Activated naive CD4-positive, alpha-beta T cell (primary cell): ENCODE measurements at regions not wholly inside any gene's neighbourhood (a gene's known extent, or its start where the extent isn't known, plus 50 kb on each side); places are given as distances from the start of the nearest gene placed in this dataset.

Experiments
- DNase-seq, 4 experiments: peaks; one replicate each; lab custom pipeline; 2025; lab: John Stamatoyannopoulos, UW

DNA sequence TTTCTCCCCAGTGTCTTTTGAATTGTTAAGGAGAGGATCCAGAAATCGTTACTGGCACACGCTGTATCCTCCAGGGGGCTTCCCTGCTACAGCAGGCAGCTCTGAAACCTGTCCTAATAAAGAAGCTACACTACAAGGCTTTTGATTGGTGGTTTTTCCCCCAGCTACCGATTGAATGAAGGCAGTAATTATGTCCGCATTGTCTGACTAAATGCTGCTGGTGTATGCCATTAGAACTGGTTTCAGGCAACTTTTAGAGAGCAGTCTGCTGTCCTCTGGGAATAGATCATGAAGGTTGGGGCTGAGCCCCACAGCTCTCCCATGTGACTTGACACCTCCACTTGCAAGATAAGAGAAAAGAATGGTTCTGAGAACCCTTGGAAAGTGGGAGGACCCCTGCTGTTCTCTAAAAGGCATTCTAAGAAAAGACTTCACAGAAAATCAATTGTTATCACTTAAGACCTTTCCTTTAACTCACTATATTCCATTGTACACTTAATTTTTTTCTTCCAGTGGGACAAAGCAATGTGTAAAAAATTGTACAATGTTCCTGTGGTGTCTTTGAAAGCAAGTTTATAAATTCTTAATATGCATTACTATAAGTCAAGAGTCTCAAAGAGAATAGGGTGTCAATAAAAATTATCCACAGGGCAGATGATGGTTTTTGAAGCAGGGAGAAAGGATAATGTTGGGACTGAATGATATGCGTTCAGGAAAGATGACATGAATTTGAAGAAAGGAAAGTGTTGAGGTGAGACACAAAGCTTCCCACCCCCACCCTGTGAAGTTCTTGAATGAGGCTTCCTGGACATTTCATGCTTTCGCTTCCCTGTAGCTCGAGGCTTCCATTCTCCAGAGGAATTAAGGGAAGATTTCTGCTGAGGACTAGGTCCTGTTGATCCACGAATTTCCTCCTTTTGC, 53.0 kb upstream of the DAZL start:
- DNase-seq = no peak

DNA sequence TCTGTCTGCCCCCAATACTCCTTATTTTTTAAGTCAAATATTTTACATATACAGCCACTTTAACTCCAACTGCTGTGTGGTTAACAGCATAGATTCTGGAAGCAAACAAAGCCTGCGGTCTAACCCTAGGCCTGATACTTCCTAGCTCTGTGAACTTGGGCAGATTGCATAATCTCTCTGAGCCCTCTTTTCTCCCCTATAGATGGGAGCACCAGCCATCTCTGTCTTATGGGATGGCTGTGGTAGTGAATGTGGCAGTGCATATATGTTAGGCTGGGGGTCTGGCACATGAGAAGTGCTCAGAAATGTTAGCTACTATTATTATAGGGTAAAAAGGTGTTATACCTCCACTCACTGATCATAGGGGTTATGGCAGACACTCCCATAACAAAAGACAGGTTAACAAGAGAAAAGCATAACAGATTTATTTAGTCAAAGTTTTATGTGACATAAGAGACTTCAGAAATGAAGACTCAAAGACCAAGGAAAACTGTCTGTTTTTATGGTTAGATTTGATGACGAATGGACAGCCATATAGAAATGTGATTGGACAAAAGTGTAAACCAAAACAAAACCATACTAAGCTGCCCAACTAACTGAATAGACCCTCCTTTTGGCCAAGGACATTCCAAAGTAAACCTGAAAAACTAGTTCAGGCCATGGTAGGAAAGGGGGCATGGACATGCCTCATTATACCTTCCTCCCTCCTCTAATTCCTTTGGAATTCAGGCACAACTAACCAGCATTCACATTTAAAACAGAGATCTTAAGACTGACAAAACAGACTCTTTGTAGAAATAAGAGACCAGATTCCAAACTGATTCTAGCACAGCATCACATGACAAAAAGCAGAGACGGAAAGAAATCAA, 53.9 kb upstream of the DAZL start:
- no peak for DNase-seq

DNA sequence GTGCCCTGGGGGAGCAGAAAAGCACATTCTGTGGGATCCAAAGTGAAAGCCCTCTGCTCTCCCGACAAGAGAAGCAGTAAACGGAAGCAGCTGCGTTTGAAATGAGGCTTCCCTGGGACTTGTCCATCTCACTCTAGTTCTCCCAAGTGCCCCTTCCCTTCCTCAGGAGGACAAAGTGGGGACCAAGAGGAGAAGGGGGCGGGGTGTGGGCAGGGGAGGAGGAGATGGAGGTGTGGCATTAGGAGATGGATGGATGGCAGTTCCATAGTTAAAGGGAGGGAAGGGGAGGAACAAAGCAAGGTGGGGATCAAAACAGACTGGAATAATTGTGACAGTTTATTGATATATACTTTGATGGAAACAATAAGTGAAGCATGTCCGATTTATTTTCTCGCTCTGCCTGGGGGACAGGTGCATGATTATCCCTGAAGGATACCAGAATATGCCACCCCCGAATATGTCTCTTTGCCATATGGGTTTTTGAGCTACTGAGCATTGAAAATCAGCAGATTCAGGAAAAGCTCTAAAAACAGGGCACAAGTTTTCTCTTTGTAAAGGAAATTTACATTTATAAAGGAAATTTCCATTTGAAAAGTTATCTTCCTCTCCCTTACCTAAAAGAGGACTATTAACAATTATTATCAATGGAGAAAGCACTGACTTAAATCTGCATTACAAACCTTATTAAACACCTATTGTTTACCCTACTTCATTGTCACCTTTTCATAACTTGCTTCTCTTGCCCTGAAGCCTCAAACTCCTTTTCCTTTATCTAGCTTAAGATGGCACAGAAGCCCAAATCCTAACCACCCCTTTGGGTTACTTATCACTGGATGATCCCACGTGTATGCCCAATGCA, 58.9 kb upstream of the DAZL start:
- no peak for DNase-seq

DNA sequence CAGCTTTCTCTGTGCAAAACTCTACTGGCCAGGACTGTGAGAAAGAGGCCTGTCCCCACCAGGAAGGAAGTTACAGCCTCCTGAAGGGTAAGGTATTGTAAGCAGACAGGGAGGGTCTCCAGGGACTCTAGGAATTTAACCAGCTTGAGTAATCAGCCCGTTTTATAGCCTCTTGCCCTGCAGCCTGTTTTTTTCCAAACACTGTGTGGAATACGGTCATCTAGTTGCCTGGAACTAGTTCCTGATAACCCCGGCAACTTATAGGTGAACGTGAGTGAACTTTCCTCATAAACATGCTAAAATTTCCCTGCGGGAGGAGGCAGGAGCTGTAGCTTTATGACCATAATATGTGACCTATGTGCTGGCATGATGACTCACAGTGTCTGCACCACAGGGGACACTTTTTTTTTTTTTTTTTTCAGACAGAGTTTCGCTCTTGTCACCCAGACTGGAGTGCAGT, 60.1 kb upstream of the DAZL start:
- DNase-seq = no peak

- no peak for DNase-seq
These were observed 61.0 kb upstream of the DAZL start for GRCh38 chr3:16666206-16666605.

DNA sequence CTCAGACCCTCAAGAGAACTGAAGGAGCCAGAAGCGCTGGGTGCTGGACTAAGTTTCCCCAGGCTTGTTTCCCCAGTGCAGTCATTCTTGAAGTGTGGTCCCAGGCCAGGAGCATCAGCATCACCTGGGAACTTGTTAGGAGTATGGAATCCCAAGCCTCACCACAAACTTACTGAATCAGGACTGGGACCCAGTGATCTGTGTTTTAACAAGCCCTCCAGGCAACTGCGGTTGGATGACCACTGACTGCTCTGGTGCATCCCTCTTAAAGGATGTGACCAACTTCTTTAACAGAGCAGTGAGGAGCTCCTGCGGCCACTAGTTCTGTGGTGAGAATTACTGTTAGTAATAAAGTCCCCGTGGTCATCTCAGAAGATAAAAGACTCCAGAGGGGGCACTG, 62.4 kb upstream of the DAZL start:
- DNase-seq = no peak

- no peak for DNase-seq
These were observed 63.7 kb upstream of the DAZL start for GRCh38 chr3:16668776-16669545.

DNA sequence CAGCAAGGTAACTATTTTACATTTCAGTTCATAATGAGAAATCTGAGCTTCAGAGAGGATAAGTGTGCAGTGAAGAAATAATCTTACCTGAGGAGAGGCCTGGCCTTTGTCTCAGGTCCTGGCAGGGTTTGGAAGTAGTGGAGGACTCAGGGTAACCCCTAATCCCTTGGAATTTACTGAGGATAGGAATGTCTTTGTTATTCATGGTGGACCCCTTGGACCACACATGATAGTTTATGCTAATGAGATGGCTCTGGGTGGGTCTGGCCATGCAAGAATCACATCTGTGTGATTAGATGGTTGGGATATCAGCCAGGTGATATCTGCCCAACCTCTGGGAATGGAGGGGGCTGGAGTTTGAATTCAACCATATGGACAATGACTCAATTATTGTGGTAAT, 65.0 kb upstream of the DAZL start:
- no peak for DNase-seq

DNA sequence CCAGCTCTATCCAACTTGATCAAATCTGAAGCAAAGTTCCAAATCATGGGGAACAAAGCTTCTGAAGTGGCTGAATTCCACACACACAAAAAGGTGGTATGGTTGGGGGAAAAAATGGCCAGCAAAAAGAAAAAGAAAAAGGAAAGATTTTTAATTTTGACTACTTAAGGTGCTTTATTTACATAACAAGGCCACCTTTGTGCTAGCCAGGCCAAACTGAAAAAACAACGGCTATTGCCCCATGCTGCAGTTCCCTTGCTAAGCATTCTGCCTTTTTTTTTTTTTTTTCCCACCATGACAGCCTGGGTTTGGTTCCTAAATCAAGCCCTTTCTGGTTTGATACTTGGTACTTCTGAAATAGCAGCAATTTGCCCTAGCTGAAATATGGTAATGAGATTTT, 66.5 kb upstream of the DAZL start:
- no peak for DNase-seq

DNA sequence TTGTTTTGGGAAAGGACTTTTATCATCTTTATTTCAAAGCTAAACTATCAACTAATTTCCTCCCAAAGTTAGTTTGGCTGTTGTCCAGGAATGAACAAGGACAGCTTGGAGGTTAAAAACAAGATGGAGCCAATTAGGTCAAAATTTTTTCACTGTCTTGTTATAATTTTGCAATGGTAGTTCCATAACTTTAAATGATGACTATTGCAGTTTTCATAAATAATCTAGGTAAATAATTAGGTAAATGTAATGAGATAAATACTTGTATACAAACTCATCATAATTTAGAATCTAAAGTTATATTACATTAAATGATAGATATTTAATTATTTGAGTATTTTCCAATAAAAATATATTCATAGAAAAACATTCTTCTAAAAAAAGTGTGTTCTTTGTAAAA, 68.3 kb upstream of the DAZL start:
- DNase-seq = no peak

GRCh38 chr3:16675805-16676204, 70.6 kb upstream of the DAZL start:
- DNase-seq = no peak

GRCh38 chr3:16686679-16687078, 81.5 kb upstream of the DAZL start:
- DNase-seq = no peak

- no peak for DNase-seq
These were observed 82.0 kb upstream of the DAZL start for GRCh38 chr3:16687221-16687620.

- no peak for DNase-seq
These were observed 87.5 kb upstream of the DAZL start for GRCh38 chr3:16692486-16693344.

- DNase-seq = no peak
These were observed 88.6 kb upstream of the DAZL start for GRCh38 chr3:16693820-16694219.

GRCh38 chr3:16695710-16696109, 90.5 kb upstream of the DAZL start:
- DNase-seq = no peak

DNA sequence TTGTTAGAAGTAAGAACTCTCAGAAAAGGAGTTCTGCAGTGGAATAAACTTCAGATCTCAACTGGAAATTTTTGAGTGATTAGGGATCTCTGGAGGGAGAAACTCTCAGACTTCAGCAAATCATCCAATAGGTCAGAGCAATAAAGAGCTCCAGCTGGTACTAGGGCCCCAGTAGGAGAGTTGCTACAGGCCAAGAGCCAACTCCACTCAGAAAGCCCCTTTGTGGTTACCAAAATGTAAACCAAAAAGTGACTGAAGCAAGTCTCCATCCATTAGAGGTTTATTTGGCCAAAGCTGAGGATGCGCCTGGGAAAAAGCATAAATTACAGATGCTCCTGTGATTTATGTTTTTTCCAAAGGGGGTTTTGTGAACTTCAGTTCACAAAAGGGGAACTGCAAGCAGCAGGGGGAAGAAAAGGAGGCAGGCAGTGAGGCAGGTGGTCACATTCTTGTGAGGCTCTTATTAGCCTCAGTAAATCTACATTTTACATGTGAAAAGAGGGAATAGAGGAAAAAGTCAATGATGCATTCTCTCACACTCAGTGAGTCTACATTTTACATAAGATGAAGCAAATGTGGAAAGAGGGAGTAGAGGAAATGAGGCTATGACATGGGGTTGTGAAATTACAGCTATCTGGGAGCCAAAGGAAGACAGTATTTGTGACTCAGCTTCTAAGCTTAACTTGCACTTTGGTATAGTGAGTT, 92.4 kb upstream of the DAZL start:
- no peak for DNase-seq

DNA sequence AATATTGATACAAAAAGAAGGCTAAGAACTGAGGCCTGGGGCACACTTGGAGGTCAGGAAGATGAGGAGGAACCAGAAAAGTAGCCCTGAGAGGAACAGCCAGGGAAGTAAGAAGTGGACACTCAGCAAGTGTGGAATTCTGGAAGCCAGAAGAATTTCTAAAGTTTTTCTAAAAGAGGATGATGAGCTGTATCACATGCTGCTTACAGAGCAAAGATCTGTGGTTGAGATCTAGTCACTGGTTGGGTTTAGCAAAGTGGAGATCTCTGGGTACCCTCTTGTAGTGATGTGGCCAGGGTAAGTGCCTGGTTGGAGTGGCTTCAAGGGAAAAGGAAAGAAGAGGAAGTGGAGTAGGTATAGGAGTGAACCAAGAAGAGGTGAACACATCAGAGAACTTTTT, 95.4 kb upstream of the DAZL start:
- no peak for DNase-seq

GRCh38 chr3:16704941-16705340, 99.7 kb upstream of the DAZL start:
- no peak for DNase-seq

GRCh38 chr3:16707260-16707659, 102.0 kb upstream of the DAZL start:
- no peak for DNase-seq
